ENCODE measurements at regions not wholly inside any gene's neighbourhood (a gene's known extent, or its start where the extent isn't known, plus 50 kb on each side); places are given as distances from the start of the nearest gene placed in this dataset.

DNA sequence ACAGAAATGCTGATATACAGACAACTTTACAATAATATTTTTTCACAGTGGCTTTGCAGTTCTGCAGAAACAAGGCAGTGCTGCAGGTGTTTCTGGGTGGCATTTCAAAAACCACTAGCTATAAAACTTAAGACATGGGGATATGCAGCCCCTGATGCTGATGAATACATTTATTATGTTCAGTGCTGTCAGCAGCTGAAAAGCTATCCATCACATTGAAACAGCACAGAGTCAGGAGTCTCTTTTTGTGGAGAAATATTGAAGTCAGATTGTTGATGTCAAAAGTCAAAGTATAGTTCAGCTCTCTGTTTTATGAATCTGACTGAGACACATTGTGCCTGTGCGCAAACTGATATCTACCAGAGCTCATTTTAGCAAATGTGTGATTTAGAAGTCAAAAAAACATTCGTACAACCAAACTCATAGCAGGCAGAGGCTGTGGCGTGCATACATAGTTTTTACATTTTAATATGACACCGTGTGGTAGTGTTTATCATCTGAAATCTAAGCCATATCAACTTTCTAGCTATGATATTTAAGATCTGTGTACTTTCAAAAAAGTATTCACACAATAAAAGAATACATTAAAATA is 467.6 kb downstream of the PRKD1 start:
- DNase-seq = no peak
- TF ChIP-seq, protein P1, sequence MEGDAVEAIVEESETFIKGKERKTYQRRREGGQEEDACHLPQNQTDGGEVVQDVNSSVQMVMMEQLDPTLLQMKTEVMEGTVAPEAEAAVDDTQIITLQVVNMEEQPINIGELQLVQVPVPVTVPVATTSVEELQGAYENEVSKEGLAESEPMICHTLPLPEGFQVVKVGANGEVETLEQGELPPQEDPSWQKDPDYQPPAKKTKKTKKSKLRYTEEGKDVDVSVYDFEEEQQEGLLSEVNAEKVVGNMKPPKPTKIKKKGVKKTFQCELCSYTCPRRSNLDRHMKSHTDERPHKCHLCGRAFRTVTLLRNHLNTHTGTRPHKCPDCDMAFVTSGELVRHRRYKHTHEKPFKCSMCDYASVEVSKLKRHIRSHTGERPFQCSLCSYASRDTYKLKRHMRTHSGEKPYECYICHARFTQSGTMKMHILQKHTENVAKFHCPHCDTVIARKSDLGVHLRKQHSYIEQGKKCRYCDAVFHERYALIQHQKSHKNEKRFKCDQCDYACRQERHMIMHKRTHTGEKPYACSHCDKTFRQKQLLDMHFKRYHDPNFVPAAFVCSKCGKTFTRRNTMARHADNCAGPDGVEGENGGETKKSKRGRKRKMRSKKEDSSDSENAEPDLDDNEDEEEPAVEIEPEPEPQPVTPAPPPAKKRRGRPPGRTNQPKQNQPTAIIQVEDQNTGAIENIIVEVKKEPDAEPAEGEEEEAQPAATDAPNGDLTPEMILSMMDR (IDR thresholded peaks at IDR 0.05; ENCODE audit: borderline replicate concordance) = no peak
- Histone ChIP-seq H3K27me3 (ENCODE audit: low read depth) (no peaks in the 10 kb centered on the region), H3K27ac (replicated peaks) (no peak overlapping the region), H3K9me3 (replicated peaks) (no peaks in the 10 kb centered on the region), H3K4me1 (no peaks in the 10 kb centered on the region), H3K36me3 (no peaks in the 10 kb centered on the region), H3K4me3 (no peak overlapping the region)
- intact Hi-C loops (cut with micrococcal nuclease) = no loop called here

DNA sequence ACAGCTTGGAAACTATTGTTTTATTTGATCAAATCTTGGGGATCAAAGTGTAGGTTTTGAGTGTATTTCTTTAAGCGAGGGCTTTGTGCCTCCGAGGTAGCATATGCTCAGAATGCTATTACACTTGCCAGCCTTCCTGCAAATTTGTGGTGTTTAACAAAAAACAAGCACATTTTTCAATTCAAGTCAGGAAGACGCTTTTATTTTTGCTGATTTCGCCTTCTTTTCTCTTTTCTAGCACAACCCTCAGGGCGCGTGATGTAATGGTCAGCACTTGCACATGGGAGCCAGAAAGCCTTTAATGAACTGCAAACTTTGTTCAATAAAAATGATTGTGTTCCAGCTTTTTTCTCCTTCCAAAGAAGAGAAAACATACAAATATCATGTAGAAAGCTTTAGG is 466.5 kb downstream of the PRKD1 start:
- no peak for DNase-seq
- Histone ChIP-seq H3K9me3 (replicated peaks) (no peaks in the 10 kb centered on the region), H3K4me1 (no peaks in the 10 kb centered on the region), H3K27ac (replicated peaks) (no peak overlapping the region), H3K27me3 (ENCODE audit: low read depth) (no peaks in the 10 kb centered on the region), H3K4me3 (no peak overlapping the region), H3K36me3 (no peaks in the 10 kb centered on the region)
- intact Hi-C loops (cut with micrococcal nuclease) = no loop called here
- TF ChIP-seq, protein P1 (IDR thresholded peaks at IDR 0.05; ENCODE audit: borderline replicate concordance) = no peak

DNA sequence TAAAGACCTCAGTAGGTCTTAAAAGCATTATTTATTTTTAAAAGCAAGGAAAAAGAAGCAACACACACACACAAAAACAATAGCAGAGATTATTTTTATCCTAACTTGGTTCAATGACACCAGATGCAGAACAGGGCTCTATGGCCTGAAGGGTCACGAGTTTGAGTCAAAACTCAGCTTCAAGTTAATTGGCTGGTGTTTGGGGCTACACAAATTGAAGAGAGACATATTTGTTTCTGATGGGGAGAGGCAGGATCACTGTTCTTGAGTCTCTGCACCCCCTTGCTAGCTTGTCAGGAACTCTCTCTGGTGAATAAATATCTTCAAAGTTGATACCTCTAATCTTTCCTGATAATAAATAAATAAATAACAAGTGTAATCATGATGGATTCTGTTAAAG is 466.1 kb downstream of the PRKD1 start:
- no peak overlapping the region for H3K4me3 ChIP-seq
- intact Hi-C loops (cut with micrococcal nuclease) = no loop called here
- TF ChIP-seq, protein P1 (IDR thresholded peaks at IDR 0.05; ENCODE audit: borderline replicate concordance) = no peak
- no peak for DNase-seq
- no peaks in the 10 kb centered on the region for H3K9me3 ChIP-seq (replicated peaks)
- no peaks in the 10 kb centered on the region for H3K27me3 ChIP-seq (ENCODE audit: low read depth)
- H3K27ac ChIP-seq (replicated peaks) = no peak overlapping the region
- H3K4me1 ChIP-seq = no peaks in the 10 kb centered on the region
- no peaks in the 10 kb centered on the region for H3K36me3 ChIP-seq

- Histone ChIP-seq H3K4me3 (no peak overlapping the region), H3K4me1 (no peaks in the 10 kb centered on the region), H3K36me3 (no peaks in the 10 kb centered on the region), H3K27me3 (ENCODE audit: low read depth) (no peaks in the 10 kb centered on the region), H3K9me3 (replicated peaks) (no peaks in the 10 kb centered on the region), H3K27ac (replicated peaks) (no peak overlapping the region)
- TF ChIP-seq, protein P1 (IDR thresholded peaks at IDR 0.05; ENCODE audit: borderline replicate concordance) = no peak
- DNase-seq = no peak
- intact Hi-C loops (cut with micrococcal nuclease) = no loop called here
Observed at GRCh38 chr14:29462321-29462720, 465.3 kb downstream of the PRKD1 start.

DNA sequence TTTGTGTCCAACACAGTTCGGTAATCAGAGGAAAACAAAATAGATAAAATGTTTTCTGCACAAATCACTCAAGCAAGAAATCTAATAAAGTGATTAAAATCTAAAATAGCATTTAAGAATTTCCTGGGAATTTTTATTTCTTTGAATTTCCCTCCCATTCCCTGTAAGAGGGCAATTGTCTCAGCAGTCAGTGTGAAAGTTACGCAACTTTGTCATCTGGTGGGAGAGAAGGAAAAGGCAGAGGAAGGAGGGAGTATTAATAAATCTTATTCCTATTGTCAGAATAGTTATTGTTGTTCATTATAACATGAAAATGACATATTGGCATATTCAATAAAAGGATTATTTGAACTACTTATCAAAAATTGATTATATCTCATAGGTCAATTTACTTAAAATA is 464.9 kb downstream of the PRKD1 start:
- intact Hi-C loops (cut with micrococcal nuclease) = no loop called here
- TF ChIP-seq, protein P1 (IDR thresholded peaks at IDR 0.05; ENCODE audit: borderline replicate concordance) = no peak
- DNase-seq = no peak
- Histone ChIP-seq H3K9me3 (replicated peaks) (no peaks in the 10 kb centered on the region), H3K27ac (replicated peaks) (no peak overlapping the region), H3K27me3 (ENCODE audit: low read depth) (no peaks in the 10 kb centered on the region), H3K36me3 (no peaks in the 10 kb centered on the region), H3K4me1 (no peaks in the 10 kb centered on the region), H3K4me3 (no peak overlapping the region)
